ENCODE measurements at regions not wholly inside any gene's neighbourhood (a gene's known extent, or its start where the extent isn't known, plus 50 kb on each side); places are given as distances from the start of the nearest gene placed in this dataset.

- Histone ChIP-seq H2BK5ac (ENCODE audit: low read depth, low read length, poor library complexity, severe bottlenecking) (no peak overlapping the region), H2BK15ac (ENCODE audit: low read depth, low read length) (no peak overlapping the region), H3K27me3 (ENCODE audit: control insufficient read depth, insufficient read depth, low read length) (no peaks in the 10 kb centered on the region), H3K56ac (ENCODE audit: extremely low read depth, insufficient read depth, low read length) (no peak overlapping the region), H2BK120ac (ENCODE audit: low read depth, low read length) (no peak overlapping the region), H3K18ac (ENCODE audit: low read depth, low read length) (no peak overlapping the region), H3K4me2 (ENCODE audit: low read depth, low read length) (no peak overlapping the region), H3K23ac (ENCODE audit: low read depth, low read length) (no peak overlapping the region), H3K9me3 (ENCODE audit: control insufficient read depth, insufficient read depth, low read length) (peaks cover 5% of the 10 kb centered on the region; the same call in 1 of the 2 replicates), H3K9ac (ENCODE audit: low read depth, low read length) (no peak overlapping the region), H3K4ac (ENCODE audit: low read depth, low read length) (no peak overlapping the region), H3K9me1 (ENCODE audit: insufficient read depth, low read length) (no peaks in the 10 kb centered on the region), H4K5ac (ENCODE audit: low read depth, low read length) (no peak overlapping the region), H4K8ac (ENCODE audit: low read depth in 2 of 2, low read length in 2 of 2) (no peak overlapping the region), H4K91ac (ENCODE audit: insufficient read depth, low read depth, low read length) (no peak overlapping the region), H3K79me1 (ENCODE audit: low read depth in 1 of 2, low read length in 2 of 2) (no peaks in the 10 kb centered on the region), H3K27ac (ENCODE audit: insufficient read depth, low read length) (no peak overlapping the region), H3K4me3 (ENCODE audit: insufficient read depth, low read depth, low read length) (no peak overlapping the region), H4K20me1 (ENCODE audit: insufficient read depth, low read length) (no peaks in the 10 kb centered on the region), H2AK9ac (replicated peaks; ENCODE audit: low read depth, low read length, poor library complexity) (no peak overlapping the region), H2AK5ac (ENCODE audit: low read depth, low read length) (no peak overlapping the region), H3K14ac (replicated peaks; ENCODE audit: low read depth, low read length) (no peak overlapping the region), H3K36me3 (ENCODE audit: control insufficient read depth, insufficient read depth, low read length) (no peaks in the 10 kb centered on the region), H3K4me1 (ENCODE audit: control insufficient read depth, insufficient read depth, low read length) (no peaks in the 10 kb centered on the region), H2BK20ac (ENCODE audit: low read depth, low read length) (no peak overlapping the region), H2AFZ (replicated peaks; ENCODE audit: low read length, poor library complexity) (no peak overlapping the region)
- dilution Hi-C loops (cut with HindIII; ENCODE audit: low sequenced_read_pairs, unreplicated experiment): no loop called here
- no TSS peak for BruUV-seq (replicated peaks)
- DNase-seq: no peak
- ChIA-PET POLR2A (ENCODE audit: unreplicated experiment) (no interaction called here), CTCF (no interaction called here)
- intact Hi-C loops (cut with micrococcal nuclease): no loop called here
- TF ChIP-seq MAZ (IDR thresholded peaks at IDR 0.05; ENCODE audit: borderline replicate concordance, low read depth, low read length) (no peak), RFX5 (IDR thresholded peaks at IDR 0.05; ENCODE audit: low read depth, low read length) (no peak), NFE2L2 (IDR thresholded peaks at IDR 0.05; ENCODE audit: low read depth, low read length) (no peak), FOS (IDR thresholded peaks at IDR 0.05; ENCODE audit: low read depth, low read length) (no peak), RCOR1 (IDR thresholded peaks at IDR 0.05; ENCODE audit: insufficient replicate concordance, low read length) (no peak), BHLHE40 (IDR thresholded peaks at IDR 0.05; ENCODE audit: low read depth, low read length) (no peak), CTCF (conservative IDR thresholded peaks at IDR 0.05; ENCODE audit: low read depth, low read length) (no peak), MAFK (IDR thresholded peaks at IDR 0.05; ENCODE audit: low read depth, low read length) (no peak), ELK1 (IDR thresholded peaks at IDR 0.05; ENCODE audit: borderline replicate concordance, low read depth, low read length) (no peak), CHD1 (IDR thresholded peaks at IDR 0.05; ENCODE audit: low read depth, low read length) (no peak), POLR2A (IDR thresholded peaks at IDR 0.05; ENCODE audit: low read depth, low read length) (no peak), CEBPB (IDR thresholded peaks at IDR 0.05; ENCODE audit: low read depth, low read length) (no peak)
- no peak for ATAC-seq (ENCODE audit: low read depth)
- 20% methylated on average over 1 of the region's 4 CpGs; no CpG with 5 or more reads in 1 of the 2 experiments for WGBS, 2 experiments (ENCODE audit: extremely low coverage in 2 of 2, insufficient read length in 1 of 2)
- in situ Hi-C loops (cut with MboI; ENCODE audit: low sequenced_read_pairs): no loop called here
These were observed 1069.1 kb upstream of the AUTS2 start for GRCh38 chr7:68529221-68529620.

All from IMR-90 (cell line).